ENCODE measurements at regions not wholly inside any gene's neighbourhood (a gene's known extent, or its start where the extent isn't known, plus 50 kb on each side); places are given as distances from the start of the nearest gene placed in this dataset.
"Not testable (repeated sequence)": the region's sequence is repeated elsewhere in the genome, so short reads cannot be mapped to it uniquely, and the experiment has no call there.

DNA sequence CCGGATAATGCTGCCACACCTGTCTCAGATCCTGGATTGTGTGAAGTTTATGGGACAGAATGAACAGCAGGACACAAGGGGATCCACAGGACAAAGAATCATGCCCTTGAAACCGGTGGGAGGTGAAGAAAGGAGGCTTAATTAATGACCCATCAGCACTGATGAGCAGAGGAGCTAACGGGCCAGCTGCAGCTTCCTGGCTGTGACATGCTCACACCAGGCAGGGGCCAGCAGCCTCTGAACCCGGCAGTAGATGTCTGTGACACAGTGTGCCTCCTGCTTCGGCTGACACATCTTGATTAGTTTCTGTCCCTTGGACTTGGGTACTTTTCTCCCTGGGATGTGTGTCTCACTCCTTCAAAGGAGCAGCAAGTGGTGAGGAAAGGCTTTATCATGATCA is 328.8 kb upstream of the BRINP1 start:
- DNase-seq (ENCODE audit: low read depth in 2 of 3, low spot score in 2 of 3), result no peak

DNA sequence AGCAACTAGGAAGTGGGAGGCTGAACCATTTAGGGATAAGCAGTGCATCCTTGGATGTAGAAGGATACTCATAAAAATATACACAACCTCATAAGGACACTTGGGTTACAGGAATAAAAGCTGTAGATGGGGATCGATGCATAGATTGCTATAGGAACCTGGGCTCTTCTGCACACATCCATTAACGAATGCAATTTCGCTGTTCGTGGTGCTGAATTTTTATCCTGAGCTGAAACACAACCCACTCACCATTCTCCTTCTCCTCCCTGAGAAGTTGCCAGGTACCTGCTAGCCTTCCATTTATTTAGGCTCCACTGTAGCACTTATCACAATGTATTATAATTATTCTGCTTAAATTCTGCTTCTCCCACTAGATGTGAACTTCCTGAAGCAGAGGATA is 320.6 kb upstream of the BRINP1 start:
- no peak for DNase-seq (ENCODE audit: low read depth in 2 of 3, low spot score in 2 of 3)

DNA sequence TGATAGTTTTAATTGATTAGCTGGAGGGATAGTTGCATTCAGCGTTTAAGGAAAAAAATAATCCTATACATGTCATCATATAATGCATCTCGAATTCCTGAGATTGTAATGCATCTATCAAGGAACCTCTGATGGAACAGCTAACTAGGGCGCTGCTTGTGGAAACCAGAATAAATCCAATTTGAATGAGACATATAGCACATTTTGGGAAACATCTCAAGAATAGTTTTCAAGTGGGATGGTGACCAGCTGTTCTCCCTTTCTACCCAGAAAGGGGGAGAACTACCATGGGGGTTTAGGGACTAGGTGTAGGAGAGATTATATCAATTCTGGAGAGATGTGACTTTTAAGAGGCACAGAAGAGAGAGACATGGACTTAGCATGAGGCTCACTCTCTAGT is 319.3 kb upstream of the BRINP1 start:
- DNase-seq (ENCODE audit: low read depth in 2 of 3, low spot score in 2 of 3), result no peak

DNA sequence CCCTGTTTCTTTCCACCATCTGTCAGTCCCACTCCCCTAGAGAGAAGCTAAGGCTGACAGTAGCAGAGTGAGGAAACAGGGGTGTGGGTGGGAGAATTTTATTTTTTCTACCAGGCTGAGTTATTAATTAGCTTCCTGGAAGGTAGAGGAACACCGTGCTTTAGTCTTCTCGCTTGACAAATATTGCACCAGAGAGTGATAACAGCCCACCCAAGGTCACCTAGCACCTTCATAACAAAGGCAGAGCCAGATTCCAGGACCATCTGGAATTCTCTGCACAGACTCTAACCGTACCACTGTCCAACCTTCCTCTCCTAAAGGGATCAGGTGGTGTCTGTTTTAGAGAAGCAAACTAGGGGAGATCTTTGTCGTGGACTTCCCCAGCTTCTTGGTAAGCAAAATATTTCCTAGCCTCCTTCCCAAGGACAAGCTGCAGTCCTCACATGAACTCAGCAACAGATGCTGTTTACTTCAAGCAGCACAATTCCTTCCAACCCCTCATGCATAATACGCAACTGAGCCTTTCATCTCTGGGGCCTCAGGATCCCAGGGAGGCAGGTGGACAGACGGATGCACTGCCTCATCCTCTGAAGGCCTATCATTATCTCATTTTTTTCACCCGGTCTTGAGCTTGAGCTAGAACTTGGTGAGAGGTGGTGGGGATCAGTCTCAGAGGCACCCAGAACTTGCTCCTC is 308.7 kb upstream of the BRINP1 start:
- DNase-seq (ENCODE audit: low read depth in 2 of 3, low spot score in 2 of 3), result no peak

DNA sequence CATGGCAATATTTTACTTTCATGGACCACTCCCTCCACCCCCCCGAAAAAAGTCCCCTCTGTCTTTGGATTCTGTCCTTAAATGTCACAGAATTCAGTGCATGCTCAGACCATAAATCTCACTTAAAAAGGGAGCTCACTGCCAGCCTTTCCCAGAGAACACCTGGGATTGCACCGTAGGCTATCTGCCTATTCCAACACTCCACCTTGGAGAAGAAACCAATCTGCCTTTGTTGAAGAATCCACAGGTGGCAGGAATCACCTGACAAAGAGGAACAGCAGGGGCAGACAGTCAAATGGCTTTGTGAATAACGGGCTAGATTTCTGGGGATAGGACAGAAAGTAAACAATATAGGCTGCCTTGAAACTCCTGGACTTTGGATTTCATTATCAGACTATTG is 306.7 kb upstream of the BRINP1 start:
- no peak for DNase-seq (ENCODE audit: low read depth in 2 of 3, low spot score in 2 of 3)

DNA sequence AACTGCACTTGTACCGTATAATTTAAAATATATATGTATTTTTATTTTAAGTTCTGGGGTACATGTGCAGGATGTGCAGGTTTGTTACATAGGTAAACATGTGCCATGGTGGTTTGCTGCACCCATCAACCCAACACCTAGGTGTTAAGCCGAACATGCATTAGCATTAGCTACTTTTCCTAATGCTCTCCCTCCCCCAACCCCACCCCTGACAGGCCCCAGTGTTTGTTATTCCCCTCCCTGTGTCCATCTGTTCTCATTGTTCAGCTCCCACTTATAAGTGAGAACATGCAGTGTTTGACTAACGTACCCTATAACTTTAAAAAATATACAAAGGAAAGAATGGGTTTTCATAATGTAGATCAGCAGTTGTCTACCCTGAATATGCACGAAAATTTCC is 303.5 kb upstream of the BRINP1 start:
- DNase-seq (ENCODE audit: low read depth in 2 of 3, low spot score in 2 of 3), result not testable (repeated sequence)

DNA sequence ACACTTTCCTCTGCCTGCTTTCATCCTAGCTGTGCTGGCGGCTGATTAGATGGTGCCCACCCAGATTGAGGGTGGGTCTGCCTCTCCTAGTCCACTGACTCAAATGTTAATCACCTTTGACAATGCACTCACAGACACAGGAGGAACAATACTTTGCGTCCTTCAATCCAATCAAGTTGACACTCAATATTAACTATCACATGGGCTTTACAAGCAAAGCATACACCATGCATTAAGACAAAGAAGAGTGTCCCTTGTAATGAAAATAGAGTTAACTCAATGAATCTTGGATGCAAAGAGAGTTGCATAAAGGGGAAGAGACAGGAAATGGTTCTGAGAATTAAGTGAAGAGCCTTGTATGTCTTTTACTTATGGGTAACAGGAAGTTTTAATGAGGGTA is 298.7 kb upstream of the BRINP1 start:
- DNase-seq (ENCODE audit: low read depth in 2 of 3, low spot score in 2 of 3), result no peak

DNA sequence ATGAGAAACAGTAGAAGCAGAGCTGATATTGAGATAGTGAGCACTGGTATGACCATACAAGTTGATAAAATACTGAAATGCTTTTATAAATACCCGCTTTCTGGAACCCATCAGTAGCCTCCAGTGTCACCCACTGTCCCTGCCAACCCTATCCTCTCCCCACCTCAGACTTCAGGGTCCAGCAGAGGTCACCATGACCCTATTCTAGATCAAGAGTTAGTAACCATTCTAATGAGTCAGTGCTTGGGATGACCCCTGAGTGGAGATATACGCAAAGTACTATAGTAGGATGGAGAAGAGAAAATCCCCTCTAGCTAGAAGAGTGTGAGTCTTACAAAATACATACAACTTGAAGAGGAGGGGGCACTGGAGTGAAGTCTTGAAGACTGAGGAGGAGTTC is 297.9 kb upstream of the BRINP1 start:
- DNase-seq (ENCODE audit: low read depth in 2 of 3, low spot score in 2 of 3), result no peak

DNA sequence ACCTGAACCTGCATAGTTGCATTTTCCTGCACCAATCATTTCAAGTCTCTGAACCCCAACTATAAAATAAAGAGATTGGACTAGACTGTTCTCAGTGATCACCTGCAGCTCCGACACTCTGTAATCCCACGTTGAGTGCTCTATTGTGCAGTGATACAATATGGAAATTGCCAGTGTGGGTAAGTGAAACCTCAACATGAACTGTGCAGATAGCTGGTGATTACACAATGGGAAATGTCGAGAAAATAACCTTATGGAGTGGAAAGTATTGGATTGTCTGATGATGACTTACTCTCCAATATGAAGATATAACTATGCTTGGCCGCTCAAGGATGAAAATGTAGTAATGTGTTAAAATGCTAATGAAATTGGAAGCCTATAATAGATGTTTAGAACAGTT is 293.1 kb upstream of the BRINP1 start:
- DNase-seq (ENCODE audit: low read depth in 2 of 3, low spot score in 2 of 3), result no peak

DNA sequence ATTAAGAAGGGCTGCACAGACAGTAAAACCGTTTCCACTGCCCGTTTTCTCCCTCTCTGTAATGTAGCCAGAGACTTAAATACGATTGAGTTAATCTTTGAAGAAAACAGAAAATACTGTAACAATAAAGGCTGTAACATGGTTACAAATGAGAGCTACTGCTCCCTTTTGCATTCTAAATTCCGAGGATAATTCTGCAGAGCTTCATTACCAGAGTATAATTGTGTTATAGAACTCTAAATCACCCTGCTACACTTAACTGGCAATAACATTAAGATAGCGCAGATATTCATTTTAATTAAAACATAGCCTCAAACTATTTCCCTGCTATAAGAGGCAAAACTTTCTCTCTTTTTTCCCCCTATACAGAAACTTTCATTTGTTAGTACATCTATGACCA is 283.7 kb upstream of the BRINP1 start:
- DNase-seq (ENCODE audit: low read depth in 2 of 3, low spot score in 2 of 3), result no peak

DNA sequence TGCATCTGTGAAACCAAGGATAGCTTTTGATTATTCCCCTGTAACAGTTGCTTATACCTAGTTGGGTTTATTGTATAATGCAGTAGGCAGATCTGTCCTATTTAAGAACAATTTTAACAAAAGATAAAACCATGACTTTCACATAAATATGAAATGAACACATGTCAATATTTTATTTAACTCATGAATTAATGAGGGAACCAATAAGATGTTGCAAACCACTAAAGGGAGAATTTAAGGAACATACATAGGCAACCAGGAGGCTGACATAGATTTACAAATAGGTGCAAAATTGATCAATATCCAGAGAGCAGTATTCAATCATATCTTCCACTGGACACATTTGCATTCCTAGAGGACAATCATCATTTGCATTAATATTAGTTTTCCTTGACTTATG is 280.0 kb upstream of the BRINP1 start:
- DNase-seq (ENCODE audit: low read depth in 2 of 3, low spot score in 2 of 3), result no peak

DNA sequence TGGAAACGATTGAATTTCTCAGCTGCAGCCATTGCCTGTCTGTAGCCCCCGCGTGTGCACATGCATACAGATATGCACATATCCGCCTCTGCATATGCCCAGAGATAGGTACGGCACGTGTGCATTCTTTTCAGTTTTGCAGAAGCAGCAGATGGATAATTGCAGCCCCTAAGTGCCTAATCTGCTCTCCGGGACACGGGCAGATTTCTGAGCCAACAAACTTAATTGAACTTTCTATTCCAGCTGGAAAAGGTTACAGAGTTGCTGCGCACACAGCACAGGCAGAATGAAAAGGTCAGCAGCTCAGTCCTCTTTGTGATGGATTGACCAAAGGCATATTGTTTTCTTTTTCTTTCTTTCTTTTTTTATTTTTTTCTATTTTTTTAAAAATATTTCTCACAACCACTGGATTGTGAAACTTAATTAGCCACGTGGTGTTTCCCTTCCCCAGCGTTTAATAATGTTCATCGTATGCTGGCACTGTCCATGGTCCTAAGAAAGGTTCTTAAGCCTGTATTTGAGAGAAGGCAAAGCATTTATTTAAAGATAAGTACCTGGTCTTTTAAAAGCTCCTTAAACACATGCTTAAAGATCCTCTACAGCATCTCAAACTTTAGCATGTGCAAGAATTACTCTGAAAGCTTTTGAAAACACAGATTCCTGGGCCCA is 270.2 kb upstream of the BRINP1 start:
- no peak for DNase-seq (ENCODE audit: low read depth in 2 of 3, low spot score in 2 of 3)

DNA sequence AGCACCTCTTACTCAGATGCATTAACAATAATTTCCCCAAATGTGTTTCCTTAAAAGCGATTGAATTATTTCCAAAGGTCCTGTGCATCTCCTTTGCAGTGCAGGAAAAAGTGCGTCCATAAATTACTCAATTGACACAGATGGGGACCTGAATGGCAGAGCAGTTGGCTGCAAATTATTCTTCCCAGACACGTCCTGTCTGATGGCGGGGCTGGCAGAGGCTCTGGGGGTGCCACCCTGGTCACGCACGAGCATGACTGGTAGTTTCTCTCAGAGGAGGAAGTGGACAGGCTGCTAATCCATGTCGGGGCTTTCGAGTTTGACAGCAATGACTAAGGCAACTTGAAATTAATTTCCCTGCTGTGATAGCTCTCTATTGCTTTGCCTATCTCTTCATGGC is 264.8 kb upstream of the BRINP1 start:
- DNase-seq (ENCODE audit: low read depth in 2 of 3, low spot score in 2 of 3), result no peak

DNA sequence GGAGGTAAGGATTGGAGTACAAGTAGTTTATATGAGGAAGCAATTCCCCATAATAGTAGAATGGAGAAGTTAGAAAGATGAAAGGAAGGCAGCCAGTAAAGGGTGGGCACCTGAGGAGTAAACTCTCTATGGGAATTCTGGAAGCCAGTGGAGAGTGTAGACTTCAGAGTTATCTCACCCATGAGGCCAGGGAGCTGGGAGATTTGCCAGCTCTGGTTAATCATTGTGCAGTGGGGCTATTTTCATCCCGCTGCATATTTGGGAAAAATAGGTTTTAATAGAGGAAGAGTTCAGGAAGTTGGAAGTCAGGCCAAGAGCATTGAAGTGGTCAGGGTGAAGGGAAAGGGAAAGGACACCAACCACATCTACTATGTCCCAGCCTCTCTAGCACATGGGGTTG is 242.3 kb upstream of the BRINP1 start:
- no peak for DNase-seq (ENCODE audit: low read depth in 2 of 3, low spot score in 2 of 3)

DNA sequence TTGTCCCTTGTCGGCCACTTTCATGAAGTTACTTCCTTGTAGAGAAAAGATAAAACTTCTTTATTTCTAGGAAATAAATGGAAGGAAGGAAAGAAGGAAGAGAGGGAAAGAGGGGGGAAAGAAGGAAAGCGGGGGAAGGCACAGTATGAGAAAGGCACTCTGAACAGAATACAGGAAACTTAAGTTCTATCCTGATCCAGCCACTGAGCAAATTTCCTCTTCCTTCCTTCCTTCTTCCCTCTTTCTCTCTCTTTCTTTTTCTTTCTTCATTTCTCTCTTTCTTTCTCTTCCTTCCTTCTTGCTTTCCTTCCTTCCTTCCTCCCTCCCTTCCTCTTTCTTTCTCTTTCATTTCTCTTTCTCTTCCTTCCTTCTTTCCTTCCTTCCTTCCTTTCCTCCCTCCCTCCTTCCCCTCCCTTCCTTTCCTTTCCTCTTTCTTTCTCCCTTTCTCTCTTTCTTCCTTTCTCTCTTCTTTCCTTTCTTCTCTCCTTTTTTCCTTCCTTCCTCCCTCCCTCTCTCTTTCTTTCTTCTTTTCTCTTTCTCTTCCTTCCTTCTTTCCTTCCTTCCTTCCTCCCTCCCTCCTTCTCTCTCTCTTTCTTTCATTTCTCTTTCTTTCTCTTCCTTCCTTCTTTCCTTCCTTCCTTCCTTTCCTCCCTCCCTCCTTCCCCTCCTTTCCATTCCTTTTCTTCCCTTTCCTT is 240.2 kb upstream of the BRINP1 start:
- no peak for DNase-seq (ENCODE audit: low read depth in 2 of 3, low spot score in 2 of 3)

DNA sequence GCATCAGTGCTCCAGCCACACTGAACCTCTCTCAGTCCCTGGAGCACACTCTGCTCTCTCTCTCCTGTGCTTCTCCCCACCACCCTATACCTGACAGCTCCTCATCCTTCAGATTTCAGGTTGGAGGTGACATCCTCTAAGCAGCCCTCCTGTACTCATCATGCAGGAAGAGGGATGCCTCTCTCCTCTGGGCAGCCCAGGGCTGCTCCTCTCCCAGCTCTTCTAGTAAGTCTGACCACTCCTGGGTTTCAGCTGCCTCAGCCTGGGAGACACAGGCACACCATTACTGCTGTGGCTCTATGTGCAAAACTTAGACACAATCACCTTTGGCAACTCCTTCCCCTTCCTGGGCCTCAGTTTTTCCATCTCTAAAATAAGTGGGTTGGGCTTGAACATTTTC is 232.4 kb upstream of the BRINP1 start:
- DNase-seq (ENCODE audit: low read depth in 2 of 3, low spot score in 2 of 3), result no peak

DNA sequence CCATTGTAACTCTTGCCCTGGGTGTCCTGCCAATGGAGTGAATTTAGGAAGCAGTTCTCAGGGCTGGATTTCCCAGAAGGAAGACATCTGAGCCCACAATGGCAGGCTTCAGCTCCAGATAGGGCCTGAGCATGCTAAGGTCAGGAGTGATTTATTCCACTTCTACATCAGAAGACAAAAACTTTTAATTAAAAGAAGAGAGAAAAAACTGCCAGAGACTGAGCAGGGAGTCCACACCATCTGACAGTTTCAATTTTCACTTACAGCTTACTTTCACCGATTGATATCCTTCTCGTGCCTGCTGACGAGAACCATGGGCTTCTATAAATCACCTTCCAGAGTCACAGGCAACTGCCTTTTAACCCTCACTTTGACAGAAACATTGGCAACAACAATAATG is 228.3 kb upstream of the BRINP1 start:
- DNase-seq (ENCODE audit: low read depth in 2 of 3, low spot score in 2 of 3), result no peak

DNA sequence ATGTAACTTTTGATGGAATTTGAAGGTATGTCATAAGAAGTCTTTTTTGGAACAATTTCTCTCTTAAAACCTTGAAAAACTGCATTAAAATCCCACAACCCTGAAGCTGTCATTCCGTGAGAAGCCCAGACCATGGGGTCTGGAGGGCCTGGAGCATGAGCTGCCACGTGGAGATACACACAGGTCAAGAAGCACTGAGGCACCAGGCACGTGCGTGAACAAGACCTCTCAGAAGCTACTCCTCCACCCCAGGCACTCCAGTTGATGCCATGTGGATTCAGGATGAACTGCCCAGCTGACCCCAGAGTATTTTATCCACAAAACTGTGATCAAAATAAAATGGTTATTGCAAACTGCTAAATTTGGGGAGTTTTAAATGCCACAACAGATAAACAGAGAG is 227.5 kb upstream of the BRINP1 start:
- no peak for DNase-seq (ENCODE audit: low read depth in 2 of 3, low spot score in 2 of 3)

DNA sequence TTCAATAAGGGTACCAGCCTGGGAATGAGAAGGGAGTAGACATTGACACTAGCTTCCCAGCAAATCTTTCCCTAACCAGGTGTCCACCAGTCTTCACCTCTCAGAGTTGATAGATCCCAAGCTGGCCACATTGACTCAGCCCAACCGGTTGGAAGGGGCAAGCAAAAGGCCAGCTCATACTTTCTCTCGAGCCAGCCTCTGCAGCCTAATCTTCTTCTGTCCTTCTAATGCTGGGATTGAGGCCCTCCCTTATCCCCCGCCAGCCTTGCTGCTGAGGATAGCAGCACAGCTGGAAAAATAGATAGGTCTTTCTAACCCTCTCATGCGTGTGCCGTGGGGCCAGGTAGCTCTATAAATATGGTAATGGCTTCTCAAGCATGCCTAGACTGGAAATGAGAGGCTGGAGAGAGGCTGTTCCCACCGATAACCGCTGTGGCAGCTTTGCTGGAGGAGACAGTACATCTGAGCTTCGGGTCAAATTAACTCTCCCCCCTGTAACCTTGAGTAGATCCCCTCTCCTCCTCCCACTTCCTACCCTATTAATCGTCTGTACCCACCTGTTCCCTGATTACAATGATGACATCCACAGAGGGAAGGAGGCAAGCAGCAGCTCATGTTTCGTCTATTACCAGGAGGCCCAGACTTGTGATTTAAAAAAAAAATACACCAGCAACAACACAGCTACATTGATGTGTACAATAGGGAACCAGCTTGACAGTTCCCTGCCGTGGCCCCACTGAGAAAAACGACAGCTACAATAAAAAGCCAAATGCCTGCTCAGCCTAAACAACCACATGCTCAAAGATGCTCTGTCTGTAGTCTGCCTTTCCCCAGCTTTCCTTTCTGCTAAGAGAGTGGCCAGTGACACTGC is 219.9 kb upstream of the BRINP1 start:
- DNase-seq (ENCODE audit: low read depth in 2 of 3, low spot score in 2 of 3), result no peak

DNA sequence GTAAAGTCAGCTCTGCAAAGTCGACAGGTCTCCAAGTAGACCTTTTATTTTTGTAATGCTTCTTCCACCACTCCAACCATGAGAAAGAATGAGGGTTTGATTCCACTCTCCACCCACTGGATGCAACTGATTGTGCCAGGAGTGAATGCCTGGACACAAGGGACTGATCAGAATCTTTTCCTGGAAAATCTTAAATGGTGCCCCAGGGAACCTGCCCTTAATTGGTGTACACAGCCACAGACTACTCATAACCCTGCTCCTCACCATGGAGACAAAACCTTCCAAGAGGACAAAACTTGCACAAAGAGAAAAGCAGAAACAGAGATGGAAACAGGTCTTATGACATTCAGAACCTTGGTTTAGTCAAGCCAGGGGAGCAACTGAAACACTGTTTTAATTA is 208.6 kb upstream of the BRINP1 start:
- DNase-seq (ENCODE audit: low read depth in 2 of 3, low spot score in 2 of 3), result no peak

DNA sequence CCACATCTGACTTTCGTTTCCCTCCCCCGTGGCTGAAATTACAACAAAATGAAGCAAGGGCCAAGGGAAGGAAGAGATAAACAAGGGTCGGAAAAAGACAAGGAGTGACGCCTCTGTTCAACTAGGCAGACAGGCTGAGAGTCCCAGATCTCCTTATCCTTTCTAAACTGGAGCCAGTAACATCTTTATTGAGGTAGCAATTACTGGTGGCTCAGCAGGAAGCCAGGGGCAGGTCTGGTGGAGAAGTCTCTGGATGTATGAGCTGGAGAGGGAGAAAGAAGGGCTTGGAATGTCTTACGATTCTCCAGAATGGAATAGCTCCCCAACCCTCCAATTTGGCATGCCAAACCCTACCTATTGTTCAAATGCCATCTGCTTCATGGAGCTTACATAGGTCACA is 190.8 kb upstream of the BRINP1 start:
- DNase-seq (ENCODE audit: low read depth in 2 of 3, low spot score in 2 of 3), result no peak
